Spleen (tissue), 11 donors: ENCODE measurements at regions not wholly inside any gene's neighbourhood (a gene's known extent, or its start where the extent isn't known, plus 50 kb on each side); places are given as distances from the start of the nearest gene placed in this dataset.
"Not testable (repeated sequence)": the region's sequence is repeated elsewhere in the genome, so short reads cannot be mapped to it uniquely, and the experiment has no call there.

Source experiments
- DNase-seq: peaks from one replicate; pipeline ENCODE4 v3.0.0-alpha.2; 2020
- H3K27ac ChIP-seq, 8 donors: fragments of 200-600 bp; sonication (generic) in 7 of 8; 1 replicate in 4 of 8; 2 replicates in 4 of 8; pipeline versions ENCODE4 v1.5.0 to v1.8.0; 2016 to 2021; ENCODE audit warnings: inconsistent platforms in 4 of 8, mild to moderate bottlenecking in 4 of 8, moderate library complexity in 1 of 8
- H3K27me3 ChIP-seq, 7 donors: fragments of 200-600 bp; sonication (generic) in 6 of 7; replicated peaks in 1 of 7; 1 replicate in 4 of 7; 2 replicates in 3 of 7; pipeline versions ENCODE4 v1.5.0 to v1.8.0; 2016 to 2021; ENCODE audit warnings: inconsistent platforms in 3 of 7, mild to moderate bottlenecking in 1 of 7
- H3K36me3 ChIP-seq, 6 donors: fragments of 200-600 bp; sonication (generic) in 5 of 6; 1 replicate in 4 of 6; 2 replicates in 2 of 6; pipeline versions ENCODE4 v1.5.0 to v1.8.0; 2016 to 2021; ENCODE audit warnings: inconsistent platforms in 2 of 6
- H3K4me1 ChIP-seq, 6 donors: fragments of 200-600 bp; sonication (generic) in 5 of 6; 1 replicate in 3 of 6; 2 replicates in 3 of 6; pipeline versions ENCODE4 v1.5.0 to v1.8.0; 2016 to 2021; ENCODE audit warnings: inconsistent platforms in 3 of 6
- H3K4me3 ChIP-seq, 8 donors: fragments of 200-600 bp; sonication (generic) in 7 of 8; 1 replicate in 4 of 8; 2 replicates in 4 of 8; pipeline versions ENCODE4 v1.5.0 to v1.8.0; 2016 to 2021; ENCODE audit warnings: inconsistent platforms in 4 of 8, mild to moderate bottlenecking in 4 of 8, moderate library complexity in 2 of 8
- H3K9me3 ChIP-seq, 8 donors: fragments of 200-600 bp; sonication (generic) in 7 of 8; 1 replicate in 4 of 8; 2 replicates in 4 of 8; pipeline versions ENCODE4 v1.5.0 to v1.8.0; 2016 to 2021; ENCODE audit warnings: inconsistent platforms in 4 of 8
- POLR2A ChIP-seq, 3 donors: fragments of 450-650 bp; IDR thresholded peaks; one replicate each; pipeline ENCODE4 v1.5.1; 2017; ENCODE audit warnings: antibody characterized with exemption in 3 of 3, mild to moderate bottlenecking in 1 of 3
- POLR2AphosphoS5 ChIP-seq, 3 donors: sonication (generic); formaldehyde crosslinking; IDR thresholded peaks; one replicate each; pipeline ENCODE4 v1.5.1; 2017; ENCODE audit warnings: antibody characterized with exemption in 3 of 3
- WGBS, 5 donors: extraction: QIAGEN DNeasy Blood & Tissue Kit in 3 of 5; methylation state at CpG; one replicate each; pipeline versions ENCODE4 v1.1.5 to v1.1.7; 2013 to 2018; 5-methylcytosine and 5-hydroxymethylcytosine counted together
- intact Hi-C: fragments of 100-400 bp; cut with DNase I; formaldehyde crosslinking; loops from one replicate; pipeline ENCODE4 v1.15.0; 2023; ENCODE audit warnings: low total_unique reads
- TF ChIP-seq, protein P1 (sequence below), 11 experiments: fragments of 200-600 bp in 7 of 11; fragments of 450-650 bp in 4 of 11; sonication (generic) in 4 of 11; IDR thresholded peaks in 8 of 11; conservative IDR thresholded peaks in 3 of 11; 1 replicate in 7 of 11; 2 replicates in 4 of 11; pipeline versions ENCODE4 v1.4.0 to v1.8.0; 2016 to 2021; ENCODE audit warnings: antibody characterized with exemption in 11 of 11, inconsistent platforms in 4 of 11, mild to moderate bottlenecking in 1 of 11
- donor health status: healthy with polysubstance abuse.
- donor health status: DM: no; HTN: no; CAD: no; lungs with moderate emphysema.
- donor health status: DM: no; HTN: no; CAD: no.
- donor health status: Bipolar disorder and iron deficiency.
- donor health status: healthy.
- donor health status: DM: no; HTN: no; CAD: no.
- donor health status: DM: yes; HTN: yes; CAD: no.

DNA sequence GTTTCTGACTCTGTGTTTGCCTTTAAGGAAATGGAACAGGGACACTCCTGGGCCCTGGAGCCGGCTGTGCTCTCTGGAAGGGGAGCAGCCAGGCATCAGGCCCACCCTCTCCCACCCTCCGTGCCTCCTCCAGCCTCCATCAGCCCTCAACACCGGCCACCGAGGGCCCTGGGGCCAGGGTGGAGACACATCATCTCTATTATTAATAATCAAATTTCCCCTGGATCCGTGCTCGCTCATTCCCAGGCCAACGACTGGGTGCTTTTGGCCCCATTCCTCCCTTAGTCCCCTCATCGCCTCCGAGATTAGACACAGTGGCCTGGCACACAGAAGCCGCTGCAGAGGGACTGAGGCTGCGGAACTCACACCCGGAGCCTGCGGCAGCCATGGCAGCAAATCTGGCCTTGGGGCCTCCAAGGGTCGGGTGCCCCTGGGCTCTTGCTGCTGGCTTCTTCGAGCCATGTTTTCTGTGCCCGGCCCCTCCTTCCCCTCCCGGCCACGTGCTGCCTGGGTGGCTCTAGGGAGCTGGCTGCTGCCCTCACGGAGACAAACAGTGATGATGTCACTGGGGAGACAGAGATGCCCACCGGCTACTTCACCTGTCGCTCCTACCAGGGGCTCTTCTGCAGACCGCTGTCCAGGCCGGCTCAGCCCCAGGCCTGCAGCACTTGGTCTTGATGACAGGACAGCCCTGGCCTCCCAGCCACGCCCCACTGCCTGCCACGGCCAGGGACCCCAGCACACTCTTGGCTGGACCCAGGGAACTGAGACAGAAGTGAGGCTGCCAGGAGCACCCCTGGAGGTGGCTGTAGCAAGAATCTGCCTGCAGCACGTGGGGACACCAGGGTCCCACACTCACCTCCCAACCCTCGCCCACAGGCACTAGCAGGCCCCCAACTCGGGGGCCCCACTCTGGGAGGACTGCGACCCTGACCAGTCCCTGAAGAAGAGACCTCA lies 76.6 kb upstream of the PPP1R26 start:
- Histone ChIP-seq H3K36me3 (no peaks in the 10 kb centered on the region), H3K4me1 (no peaks in the 10 kb centered on the region), H3K9me3 (peaks cover 0 to 4% (median 0%) of the 10 kb centered on the region in 8 donors), H3K27me3 (peaks cover 0 to 78% (median 12%) of the 10 kb centered on the region in 7 donors), H3K27ac (no peak overlapping the region), H3K4me3 (no peak overlapping the region)
- intact Hi-C loops = no loop called here
- 73 to 82% (median 81%) methylated on average over 21 to 29 of the region's 29 CpGs for WGBS, 5 donors
- TF ChIP-seq POLR2AphosphoS5 (IDR thresholded peaks at IDR 0.05) = no peak
- no peak for DNase-seq

DNA sequence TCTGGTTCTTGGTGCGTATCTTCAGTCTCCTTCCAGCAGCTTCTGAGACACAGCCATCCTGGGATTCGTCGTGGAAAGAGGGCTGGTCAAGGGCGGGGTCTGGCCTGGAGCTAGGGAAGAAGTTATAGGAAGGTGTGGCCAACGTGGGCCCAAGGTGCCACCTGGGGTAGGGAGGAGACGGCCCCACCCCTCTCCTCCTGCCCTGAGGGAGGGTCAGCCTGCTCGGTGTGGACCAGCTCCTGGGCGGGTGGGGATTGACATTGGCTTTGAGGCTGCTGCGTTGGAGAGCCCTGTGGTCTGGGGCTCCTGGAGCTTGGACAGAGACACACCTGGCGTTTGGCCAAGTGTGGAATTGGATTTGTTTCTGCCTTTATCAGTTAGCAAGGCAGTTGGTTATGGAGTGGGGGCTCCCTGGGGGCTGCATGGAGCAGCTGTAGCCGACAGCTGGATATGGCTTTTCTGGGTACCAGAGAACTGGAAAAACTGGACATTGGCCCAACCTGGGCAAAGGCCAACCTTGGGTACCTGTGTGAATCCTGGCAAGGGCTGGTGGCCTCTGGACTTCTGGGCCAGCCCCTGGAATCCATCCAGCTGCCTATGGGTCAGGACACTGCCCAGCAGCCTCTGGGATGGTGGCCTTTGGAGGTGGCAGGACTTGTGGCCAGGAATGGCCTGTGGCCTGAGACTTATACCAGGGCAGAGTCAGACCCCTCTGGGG lies 75.7 kb upstream of the PPP1R26 start:
- no peak for DNase-seq
- TF ChIP-seq POLR2AphosphoS5 (IDR thresholded peaks at IDR 0.05) = no peak
- TF ChIP-seq POLR2A (IDR thresholded peaks at IDR 0.05) = no peak
- TF ChIP-seq, protein P1, sequence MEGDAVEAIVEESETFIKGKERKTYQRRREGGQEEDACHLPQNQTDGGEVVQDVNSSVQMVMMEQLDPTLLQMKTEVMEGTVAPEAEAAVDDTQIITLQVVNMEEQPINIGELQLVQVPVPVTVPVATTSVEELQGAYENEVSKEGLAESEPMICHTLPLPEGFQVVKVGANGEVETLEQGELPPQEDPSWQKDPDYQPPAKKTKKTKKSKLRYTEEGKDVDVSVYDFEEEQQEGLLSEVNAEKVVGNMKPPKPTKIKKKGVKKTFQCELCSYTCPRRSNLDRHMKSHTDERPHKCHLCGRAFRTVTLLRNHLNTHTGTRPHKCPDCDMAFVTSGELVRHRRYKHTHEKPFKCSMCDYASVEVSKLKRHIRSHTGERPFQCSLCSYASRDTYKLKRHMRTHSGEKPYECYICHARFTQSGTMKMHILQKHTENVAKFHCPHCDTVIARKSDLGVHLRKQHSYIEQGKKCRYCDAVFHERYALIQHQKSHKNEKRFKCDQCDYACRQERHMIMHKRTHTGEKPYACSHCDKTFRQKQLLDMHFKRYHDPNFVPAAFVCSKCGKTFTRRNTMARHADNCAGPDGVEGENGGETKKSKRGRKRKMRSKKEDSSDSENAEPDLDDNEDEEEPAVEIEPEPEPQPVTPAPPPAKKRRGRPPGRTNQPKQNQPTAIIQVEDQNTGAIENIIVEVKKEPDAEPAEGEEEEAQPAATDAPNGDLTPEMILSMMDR (IDR thresholded peaks at IDR 0.05 in 8 of 11, conservative IDR thresholded peaks at IDR 0.05 in 3 of 11) = no peak
- H3K27ac ChIP-seq = no peak overlapping the region

DNA sequence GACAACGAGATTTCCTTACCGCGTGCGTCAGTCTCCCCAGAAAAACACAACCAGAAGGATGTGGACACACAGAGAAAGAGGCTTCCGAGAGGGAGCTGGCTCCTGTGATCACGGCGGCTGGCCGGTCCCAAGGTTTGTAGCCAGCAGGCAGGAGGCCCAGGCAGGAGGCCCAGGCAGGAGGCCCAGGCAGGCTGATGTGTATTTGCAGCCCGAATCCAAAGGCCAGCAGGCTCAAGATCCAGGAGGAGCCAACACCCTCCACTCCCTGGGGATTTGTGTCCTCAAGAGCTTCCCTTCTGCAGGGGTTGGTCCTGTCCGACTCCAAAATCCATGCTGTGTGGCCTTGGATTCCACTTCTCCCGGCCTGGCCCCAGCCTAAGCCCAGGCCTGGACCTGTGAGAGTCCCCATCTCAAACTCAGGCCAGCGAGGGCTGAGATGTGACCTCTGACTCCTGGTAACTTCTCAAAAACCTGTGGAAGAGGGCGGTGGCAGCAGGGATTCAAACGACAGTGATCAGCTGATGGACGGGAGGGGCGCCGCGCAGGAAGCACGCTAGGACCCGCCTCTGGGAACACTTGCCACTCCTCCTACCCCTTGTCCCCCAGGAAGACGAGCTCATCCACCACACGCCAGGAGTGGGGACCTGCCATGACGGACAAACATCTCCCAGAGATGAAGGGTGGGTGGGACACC lies 75.0 kb upstream of the PPP1R26 start:
- WGBS, 5 donors = 83 to 89% (median 87%) methylated on average over 14 to 23 of the region's 23 CpGs
- no peaks in the 10 kb centered on the region for H3K36me3 ChIP-seq
- H3K27ac ChIP-seq = no peak overlapping the region
- peaks cover 0 to 4% (median 0%) of the 10 kb centered on the region in 8 donors for H3K9me3 ChIP-seq
- peaks cover 0 to 67% (median 5%) of the 10 kb centered on the region in 7 donors for H3K27me3 ChIP-seq
- no peaks in the 10 kb centered on the region for H3K4me1 ChIP-seq
- no peak for TF ChIP-seq POLR2A (IDR thresholded peaks at IDR 0.05)
- intact Hi-C loops = no loop called here
- DNase-seq = no peak
- H3K4me3 ChIP-seq = no peak overlapping the region

More for the DNA sequence above, 75.7 kb upstream of the PPP1R26 start:
- no peak overlapping the region for H3K4me3 ChIP-seq
- H3K4me1 ChIP-seq = no peaks in the 10 kb centered on the region
- intact Hi-C loops = no loop called here
- 60 to 74% (median 70%) methylated on average over 10 to 11 of the region's 11 CpGs for WGBS, 5 donors
- H3K36me3 ChIP-seq = no peaks in the 10 kb centered on the region
- peaks cover 0 to 4% (median 0%) of the 10 kb centered on the region in 8 donors for H3K9me3 ChIP-seq
- peaks cover 0 to 70% (median 8%) of the 10 kb centered on the region in 7 donors for H3K27me3 ChIP-seq

DNA sequence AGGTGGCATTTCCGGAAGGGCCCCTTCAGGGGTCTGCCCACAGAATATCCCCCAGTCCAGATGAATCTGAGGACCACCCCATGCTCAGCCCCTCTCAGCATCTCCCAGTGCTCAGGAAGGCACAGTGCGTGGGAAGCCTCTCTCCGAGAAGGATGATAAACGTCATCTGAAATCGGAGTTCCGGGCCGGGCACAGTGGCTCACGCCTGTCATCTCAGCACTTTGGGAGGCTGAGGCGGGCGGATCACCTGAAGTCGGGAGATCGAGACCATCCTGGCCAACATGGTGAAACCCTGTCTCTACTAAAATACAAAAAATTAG lies 74.5 kb upstream of the PPP1R26 start:
- H3K4me3 ChIP-seq, H3K9me3 ChIP-seq, H3K4me1 ChIP-seq, intact Hi-C loops, H3K36me3 ChIP-seq, H3K27ac ChIP-seq, DNase-seq: not testable (repeated sequence)
- 92 to 95% (median 93%) methylated on average over 12 of the region's 12 CpGs for WGBS, 5 donors
- H3K27me3 ChIP-seq = peaks cover 0 to 67% (median 4%) of the 10 kb centered on the region in 7 donors

DNA sequence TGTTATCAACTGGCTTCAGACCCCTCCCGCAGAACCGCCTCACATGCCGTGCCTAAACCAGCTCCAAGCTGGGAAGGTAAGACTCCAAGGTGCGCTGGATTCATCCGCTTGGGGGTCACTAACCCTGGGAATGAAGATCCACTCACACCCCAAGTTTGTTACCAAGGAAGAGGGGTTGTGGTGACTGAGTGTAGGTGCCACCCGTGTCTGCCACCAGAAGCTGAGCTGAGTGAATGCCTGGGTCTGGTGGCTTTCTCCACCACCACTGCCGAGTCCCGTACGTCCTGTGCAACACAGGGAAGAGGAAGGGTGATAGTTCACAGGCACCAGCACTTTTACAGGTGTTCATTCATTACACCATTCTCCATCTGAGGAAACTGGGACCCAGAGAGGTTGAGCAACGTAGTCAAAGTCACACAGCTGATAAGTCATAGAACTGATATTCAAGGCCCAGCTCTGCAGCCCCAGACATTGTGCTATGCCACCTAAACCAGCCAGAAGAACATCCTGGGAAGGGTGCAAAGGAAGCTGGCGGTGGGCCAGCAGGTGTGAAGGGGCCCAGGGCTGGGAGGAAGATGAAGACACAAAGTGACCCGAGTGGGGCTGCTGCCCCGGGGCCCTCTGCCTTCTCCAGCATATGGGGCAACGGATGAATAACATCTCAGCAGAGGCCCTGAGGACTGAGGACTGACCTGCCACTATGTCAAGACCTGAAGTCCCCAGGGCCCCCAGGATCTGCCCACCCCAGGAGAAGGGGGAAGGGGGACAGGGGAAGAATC lies 70.9 kb upstream of the PPP1R26 start:
- H3K27me3 ChIP-seq = peaks cover 0 to 70% (median 15%) of the 10 kb centered on the region in 7 donors
- intact Hi-C loops = no loop called here
- no peaks in the 10 kb centered on the region for H3K36me3 ChIP-seq
- peaks cover 0 to 4% (median 0%) of the 10 kb centered on the region in 8 donors for H3K9me3 ChIP-seq
- WGBS, 5 donors = 82 to 91% (median 87%) methylated on average over 14 of the region's 14 CpGs
- H3K4me1 ChIP-seq = peaks cover 0 to 8% (median 6%) of the 10 kb centered on the region in 6 donors
- peak; percentile 41 for DNase-seq
- no peak overlapping the region for H3K27ac ChIP-seq
- TF ChIP-seq POLR2A (IDR thresholded peaks at IDR 0.05) = no peak
- no peak for TF ChIP-seq POLR2AphosphoS5 (IDR thresholded peaks at IDR 0.05)
- TF ChIP-seq, protein P1 (IDR thresholded peaks at IDR 0.05 in 8 of 11, conservative IDR thresholded peaks at IDR 0.05 in 3 of 11) = no peak
- no peak overlapping the region for H3K4me3 ChIP-seq
